GM21529 (cell line): ENCODE measurements at regions not wholly inside any gene's neighbourhood (a gene's known extent, or its start where the extent isn't known, plus 50 kb on each side); places are given as distances from the start of the nearest gene placed in this dataset.
"Not testable (repeated sequence)": the region's sequence is repeated elsewhere in the genome, so short reads cannot be mapped to it uniquely, and the experiment has no call there.

ENCODE experiments used
- ATAC-seq: cut with Tn5 transposase; IDR thresholded peaks from one replicate; pipeline ENCODE4 v1.9.1; 2021; ENCODE audit not compliant: unreplicated experiment

DNA sequence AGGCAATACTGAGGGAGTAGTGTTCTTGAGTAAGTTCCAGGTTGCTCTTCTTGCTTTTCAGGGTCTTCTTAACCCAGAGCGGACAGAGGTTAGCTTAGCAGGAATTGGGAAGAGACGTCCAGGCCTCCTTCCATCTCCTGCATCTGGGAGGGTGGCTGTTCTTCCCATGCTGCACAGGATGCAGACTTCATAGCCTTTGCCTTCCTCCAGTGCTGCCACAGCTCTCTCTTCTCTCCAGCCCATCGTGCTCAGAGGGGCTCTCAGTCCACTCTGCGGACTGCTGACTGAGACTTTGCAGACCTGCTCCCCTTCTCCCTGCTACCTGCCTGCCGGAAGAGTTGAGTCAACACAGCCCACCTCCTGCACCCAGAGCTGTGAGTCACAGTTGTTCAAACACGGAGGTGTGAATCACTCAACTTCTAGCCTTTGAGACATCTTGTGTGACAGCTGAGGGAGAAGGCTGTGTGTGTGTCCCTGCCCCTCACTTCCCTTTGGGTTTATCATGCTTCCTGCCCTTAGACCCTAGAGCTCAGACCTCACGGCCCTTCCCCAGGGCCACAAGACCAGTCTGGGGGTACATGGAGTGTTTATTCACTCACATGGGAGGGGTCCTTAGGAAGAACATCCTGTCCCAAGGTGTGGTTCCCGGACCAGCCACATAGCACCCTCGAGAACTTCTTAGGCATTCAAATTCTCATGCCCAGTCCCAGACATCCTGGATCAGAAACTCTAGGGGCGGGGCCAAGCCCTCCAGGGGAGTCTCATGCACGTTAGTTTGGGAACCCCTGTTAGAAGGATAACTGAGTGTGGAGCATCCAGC lies 158.3 kb upstream of the CACNA1E start:
- no peak for ATAC-seq

DNA sequence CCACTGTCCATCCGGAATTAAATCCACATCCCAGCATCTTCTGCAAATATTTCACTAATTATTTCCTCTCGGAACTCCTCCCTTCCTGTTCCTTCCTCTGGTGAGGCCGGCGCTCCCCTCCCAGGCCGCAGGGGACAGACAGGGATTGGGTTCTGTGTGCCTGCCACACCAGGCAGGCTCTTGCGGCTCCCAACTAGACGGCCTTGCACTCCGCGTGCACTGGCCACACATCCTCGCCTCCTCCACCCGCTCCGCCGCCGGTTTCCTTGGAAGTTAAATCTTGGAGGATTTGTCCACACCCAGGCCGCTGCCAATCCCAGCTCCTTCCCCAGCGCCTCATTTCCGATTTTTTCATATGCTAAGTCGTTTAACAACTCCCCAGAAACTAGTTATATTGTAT lies 157.6 kb upstream of the CACNA1E start:
- not testable (repeated sequence) for ATAC-seq

DNA sequence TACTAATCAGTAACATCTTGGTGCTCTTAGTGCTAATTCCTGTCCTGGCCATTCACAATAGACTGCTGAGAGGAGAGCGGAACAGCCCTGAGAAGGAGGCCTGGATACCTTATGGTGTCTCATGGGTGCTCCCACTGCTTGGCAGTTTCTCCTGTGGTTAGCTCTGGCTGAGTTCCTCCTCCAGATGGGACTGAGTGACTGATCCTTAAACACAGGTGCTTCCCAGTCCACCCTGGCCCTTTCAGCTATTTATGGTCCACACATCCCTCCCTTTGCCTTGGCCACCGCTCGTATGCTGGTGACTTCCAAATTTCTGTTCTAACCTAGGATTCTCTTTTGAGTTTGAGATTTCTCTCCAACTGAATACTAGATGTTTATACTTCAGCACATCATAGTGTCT lies 157.0 kb upstream of the CACNA1E start:
- no peak for ATAC-seq

DNA sequence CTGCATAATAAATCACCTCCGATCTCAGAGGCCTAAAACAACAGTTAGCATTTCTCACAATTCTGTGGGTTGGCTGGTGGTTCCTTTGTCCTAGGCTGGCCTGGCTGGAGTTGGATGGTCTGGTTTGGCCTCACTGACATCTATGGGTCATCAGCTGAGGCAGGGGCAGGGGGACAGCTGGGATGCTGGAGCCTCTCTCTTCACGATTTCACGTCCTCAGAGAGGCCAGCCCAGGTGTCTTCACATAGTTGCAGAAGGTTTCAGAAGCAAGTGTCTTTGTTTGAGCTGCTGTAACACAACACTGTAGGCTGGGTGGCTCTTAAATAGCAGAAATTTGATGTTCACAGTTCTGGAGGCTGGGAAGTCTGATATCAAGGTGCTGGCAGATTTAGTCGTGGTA lies 155.5 kb upstream of the CACNA1E start:
- ATAC-seq: no peak

DNA sequence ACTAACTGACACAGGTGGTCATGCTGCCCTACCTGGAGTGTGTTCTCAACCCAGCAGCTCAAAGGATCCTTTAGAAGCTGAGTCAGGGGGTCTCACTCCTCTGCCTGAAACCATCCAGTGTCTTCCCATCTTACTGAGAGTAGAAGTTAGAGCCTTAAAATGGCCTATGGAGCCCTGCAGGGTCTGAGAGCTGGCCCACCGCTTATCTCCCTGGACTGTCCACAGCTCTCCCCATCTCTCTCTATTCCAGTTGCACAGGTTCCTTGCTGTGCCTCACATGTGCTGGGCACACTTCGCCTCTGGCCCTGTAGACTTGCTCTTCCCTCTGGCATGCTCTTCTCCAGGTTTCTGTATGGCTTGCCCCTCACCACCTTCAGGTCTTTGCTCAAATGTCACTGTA lies 148.6 kb upstream of the CACNA1E start:
- ATAC-seq: no peak

DNA sequence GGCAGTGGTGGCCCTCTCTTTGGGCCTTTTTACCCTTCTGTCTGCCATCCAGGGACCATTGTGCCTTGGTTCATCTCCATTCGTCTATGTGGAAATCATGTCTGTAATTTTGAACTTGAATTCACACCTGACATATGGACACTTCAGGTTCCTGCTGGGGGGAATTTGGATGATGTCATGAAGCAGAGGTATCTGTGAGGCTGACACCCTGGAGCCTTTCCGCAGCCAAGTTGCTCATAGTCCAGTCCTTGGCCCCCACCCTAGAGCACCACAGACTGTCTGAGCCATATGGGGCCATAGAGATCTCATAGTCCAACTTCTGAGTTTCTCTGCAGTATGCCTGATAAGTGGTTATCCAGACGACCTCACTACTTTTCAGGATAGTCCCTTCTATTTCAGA lies 147.7 kb upstream of the CACNA1E start:
- ATAC-seq: no peak

DNA sequence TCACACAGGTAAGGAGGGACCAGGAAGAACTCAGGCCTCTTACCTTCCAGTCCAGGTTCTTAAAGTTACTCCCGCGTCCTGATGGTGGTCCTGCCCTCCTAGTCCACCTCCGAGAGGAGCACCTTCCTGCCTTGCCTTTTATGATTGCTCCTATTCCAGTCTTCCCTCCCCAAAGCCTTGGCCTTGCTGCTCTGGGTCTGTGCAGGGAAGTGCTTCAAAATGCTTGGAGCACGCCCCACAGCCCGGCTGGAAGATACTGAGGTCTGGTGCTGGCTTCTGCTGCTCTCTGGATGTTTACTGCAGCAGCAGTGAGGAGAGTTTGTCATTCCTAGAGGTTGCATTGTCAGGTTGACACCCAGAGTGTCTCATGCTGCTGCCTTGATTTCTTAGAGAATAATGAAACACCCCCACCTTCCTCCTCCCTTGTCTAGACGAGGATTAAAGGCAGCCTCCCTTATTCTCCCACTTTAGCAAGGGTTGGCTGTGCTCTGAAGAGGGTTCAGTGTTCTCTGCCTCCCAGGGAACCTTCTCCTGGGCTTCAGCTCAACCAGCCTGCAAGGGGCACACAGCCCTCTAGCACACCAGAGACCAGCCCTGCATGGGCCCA lies 142.2 kb upstream of the CACNA1E start:
- ATAC-seq: no peak

DNA sequence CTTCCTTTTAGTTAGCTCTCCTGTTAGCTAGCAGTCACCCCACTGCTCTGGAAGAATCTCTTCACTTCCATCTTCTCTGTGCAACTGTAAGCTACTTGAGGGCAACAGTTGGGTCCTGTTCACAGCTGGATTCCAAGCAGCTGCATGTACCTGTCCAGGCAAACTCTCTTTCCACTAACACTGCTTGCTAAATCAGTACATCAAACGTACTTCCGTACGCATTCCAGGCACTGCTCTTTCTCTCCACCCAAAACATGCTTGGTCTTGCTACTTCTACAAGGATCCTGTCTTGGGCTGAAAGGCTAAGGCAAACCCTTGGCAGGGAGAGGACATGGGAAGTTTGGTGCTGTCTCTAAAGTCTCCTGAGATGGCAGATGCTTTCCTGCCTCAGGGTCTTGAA lies 139.2 kb upstream of the CACNA1E start:
- no peak for ATAC-seq

DNA sequence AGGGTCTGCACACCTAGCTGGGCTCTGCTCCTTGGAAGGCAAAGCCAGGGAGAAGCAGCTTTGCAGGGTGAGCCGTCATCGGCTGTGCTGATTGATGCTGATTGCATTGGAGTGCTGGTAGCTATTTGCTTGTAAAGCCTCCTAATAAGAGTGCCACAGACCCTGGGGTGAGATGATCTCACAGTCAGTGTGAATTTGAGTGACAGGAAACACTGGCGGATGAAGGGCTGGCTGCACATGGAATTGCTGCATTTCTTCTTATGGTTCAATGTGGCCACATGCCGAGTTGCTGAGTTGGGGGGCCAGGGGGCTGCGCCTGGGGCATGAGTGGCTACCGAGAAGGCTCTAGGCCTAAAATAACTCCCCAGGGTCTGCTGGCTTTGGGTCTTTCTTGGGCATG lies 138.2 kb upstream of the CACNA1E start:
- no peak for ATAC-seq

DNA sequence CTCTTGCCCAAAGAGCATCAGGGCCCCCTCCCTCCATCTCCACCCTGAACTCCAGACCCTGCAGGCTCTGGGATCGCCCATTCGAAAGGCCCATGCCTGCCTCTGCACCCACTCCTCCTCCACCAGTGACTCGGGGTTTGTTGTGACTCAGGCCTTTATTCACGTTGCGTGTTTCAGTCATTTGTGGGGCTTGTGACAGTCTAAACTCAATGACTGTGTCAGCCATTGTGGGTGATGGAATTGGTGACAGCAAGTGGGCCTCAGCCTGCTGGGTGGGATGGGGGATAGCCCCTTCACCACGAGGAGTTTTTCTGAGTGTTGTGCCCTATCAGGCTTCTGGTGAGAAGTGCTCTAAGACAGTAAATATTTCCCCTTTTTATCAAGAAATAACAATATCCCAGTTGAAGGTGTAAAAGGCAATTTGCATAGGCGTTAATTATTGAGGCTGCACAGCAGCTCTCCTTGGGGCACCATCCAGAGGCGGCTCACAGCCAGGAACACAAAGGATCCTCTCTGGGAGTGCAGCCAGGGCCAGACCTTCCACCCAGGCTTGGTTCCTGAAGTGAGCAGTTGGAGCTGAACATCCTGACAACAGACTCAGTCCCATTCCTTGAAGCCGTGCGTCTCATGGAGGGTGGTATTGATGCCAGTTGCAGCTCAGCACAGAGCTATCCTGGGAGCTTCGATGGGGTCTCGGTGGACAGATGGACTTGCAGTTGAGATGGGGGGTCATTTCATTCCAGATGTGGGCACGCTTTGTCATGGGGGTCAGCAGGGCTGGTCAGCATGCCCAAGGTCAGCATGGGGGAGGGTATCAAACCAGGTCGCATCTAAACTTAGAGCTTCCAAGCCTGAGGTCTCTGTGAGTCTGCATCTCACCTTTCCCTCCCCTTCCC lies 135.6 kb upstream of the CACNA1E start:
- ATAC-seq: no peak

DNA sequence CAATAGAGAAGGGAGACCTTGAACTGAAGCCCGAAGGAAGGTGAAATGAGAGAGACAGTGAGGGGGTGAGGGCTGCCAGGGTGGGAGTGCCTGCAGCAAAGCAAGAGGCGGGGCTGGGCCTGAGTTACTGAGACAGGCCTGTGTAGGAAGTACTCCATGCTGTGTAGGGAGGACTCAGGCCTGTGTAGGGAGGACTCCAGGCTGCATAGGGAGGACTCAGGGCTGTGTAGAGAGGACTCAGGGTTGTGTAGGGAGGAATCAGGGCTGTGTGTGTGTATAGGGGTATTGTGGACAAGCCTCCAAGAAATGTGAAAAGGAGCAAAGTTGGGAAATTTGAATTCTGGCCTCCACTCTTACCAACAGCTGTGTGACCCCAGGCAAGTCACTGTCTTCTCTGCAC lies 133.8 kb upstream of the CACNA1E start:
- ATAC-seq: no peak

DNA sequence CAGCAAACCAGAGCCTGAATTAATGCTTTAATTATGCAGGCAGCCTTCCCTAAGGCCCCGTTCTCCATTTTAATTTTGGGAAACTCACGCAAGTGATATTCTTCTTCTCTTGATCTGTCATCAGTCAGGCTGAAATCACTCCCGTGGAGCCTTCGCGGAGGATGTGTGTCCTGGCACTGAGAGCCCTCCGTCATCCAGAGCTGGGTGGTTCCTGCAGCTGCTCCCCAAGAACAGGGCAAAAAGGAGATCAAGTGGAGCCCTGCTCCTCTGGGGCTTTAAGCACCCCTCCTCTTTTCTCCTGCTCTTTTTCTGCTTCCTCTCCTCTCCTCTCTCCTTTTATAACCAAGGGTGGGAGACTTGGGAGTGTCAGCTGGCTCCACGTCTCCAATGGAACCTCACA lies 133.2 kb upstream of the CACNA1E start:
- ATAC-seq: no peak

DNA sequence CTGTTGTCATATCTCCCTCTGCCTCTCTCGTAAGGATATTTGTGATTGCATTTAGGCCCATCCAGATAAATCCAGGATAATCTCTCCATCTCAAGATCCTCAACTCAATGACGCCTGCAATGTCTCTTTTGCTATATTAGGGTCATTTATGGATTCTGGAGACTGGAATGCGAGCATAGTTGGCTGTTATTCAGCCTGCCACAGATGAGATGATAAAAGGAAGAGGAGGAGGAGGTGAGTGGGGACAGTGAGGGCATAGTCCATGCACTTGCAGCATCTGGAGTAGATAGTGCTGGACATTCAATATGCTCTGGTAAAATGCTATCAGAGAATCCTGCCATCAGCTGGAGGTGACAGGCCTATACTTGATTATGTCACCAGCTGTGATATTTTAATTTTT lies 131.6 kb upstream of the CACNA1E start:
- no peak for ATAC-seq

DNA sequence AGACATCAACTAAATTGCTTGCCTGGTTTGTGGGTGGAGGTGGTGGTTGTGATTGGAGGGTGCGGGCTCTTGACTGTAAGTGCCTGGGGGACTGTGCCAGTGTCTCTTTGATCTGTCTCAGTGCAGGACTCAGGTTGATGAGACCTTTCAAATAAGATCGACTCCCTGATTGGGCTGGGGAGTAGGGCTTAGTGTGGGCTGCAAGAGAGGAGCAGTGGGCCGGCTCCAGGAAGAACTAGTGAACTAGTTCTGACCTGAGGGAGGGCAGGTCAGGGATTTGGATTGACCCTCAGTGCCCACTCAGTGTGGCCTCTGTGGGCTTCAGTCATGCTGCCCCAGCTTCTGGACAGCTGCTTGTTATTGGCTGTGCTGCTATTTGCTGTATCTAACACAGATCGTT lies 130.6 kb upstream of the CACNA1E start:
- no peak for ATAC-seq

DNA sequence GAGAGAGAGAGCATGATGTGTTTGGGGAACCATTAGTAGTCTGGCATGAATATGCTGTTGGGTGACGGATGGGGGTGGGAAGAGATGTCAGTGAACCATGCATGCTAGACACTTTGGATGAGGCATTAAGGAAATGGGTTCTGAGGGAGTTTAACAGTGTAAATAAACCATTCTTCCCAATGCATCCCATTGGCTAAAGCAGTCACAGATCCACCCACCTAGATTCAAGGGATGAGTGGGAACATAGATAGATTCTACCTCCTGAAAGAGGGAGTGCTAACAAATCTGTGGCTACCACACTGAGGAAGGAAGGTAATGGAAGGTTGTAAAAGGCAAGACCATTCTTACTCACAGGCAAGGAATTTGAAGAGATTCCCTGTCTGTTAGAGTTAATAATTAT lies 129.8 kb upstream of the CACNA1E start:
- ATAC-seq: no peak

DNA sequence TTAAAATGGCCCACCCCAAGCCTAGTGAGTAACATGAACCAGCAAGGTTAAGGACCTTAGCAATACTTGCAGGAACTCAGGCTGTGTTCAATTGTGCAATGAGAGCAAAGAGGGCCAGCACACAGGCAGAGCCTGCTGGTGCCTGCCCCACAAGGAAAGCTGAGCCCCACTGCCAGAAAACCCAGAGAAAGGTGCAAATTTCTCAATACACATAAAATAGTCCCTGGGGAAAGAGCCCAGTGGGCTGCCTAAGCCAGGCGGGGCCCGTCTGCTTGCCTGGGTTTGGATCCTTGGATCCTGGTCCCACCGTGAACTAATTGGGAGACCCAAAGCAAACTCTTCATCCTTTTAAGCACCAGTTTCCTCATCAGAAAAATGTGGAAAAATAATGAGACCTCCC lies 128.5 kb upstream of the CACNA1E start:
- ATAC-seq: no peak

DNA sequence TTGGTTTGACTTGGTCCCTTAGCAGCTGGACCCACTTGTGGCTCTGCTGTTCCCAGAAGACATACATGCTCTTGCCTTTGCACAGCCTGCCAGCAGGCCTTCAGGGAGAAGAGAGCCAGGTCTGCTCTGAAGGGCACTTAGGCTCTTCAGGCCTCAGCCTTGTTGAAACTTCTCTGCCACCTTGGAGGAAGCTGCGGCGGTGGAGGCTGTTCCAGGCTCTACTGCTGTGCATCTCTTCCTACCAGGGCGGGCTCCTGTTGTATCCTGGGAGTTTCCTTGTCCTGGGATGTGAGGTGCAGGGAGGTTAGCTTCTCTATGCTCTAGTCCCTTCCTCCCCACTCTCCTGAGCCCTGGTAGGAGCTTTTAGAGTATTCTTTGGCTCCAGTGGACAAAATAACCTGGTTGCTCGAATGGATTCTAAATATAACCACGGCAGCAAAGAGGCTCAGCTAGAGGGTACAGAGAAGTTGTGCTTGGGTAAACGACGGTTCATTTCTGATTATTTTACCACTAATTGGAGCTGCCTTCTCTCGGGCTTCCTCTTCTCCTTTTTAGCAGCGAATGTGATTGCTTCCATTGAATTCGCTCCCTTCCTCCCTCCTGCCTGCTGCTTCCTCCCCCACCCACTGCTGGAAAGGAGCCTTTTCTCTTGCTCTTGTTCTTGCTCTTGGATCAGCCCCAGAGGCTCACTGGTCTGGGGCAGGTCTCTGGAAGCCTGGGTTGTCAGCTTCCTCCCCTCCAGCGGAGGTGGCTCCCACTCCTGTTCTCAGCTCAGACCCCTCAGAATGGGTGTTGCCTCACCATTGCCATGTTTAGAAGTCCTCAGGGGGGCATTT lies 126.6 kb upstream of the CACNA1E start:
- ATAC-seq: no peak

DNA sequence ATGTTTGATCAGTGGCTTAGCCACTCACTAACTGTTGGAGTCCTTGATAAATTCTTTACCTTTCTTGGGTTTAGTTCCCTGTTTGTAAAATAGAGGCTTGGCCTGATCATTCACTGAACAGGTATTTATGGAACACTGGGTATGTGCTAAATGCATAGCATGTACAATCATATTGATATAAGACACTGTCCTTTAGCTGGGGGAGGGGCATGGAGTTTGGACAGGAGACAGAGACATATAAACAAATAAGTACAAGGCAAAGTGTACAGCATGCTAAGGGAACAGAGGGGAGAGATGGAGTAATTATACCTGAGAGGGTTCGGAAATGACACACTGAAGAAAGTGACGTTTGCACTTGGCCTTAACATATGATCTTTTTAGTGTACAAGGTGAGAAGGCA lies 124.3 kb upstream of the CACNA1E start:
- ATAC-seq: no peak

DNA sequence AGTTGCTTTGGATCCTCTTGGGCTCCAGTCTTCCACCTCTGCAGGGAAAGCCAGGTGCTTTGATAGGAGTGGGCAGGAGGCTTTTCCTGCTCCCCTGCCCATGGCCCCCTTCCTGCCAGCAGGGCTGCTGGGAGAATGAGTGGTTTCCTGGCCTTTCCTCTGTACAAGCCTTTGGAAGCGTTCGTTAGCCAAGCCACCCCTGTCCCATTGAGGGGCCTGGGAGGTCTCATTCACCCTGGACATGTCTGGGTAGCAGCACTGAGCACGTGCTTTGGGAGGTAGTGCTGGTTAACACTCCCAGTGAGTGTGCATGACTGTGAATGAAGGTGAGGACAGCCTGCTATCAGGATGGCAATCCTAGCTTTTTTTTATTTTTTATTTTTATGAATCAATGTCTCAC lies 118.5 kb upstream of the CACNA1E start:
- ATAC-seq: no peak

DNA sequence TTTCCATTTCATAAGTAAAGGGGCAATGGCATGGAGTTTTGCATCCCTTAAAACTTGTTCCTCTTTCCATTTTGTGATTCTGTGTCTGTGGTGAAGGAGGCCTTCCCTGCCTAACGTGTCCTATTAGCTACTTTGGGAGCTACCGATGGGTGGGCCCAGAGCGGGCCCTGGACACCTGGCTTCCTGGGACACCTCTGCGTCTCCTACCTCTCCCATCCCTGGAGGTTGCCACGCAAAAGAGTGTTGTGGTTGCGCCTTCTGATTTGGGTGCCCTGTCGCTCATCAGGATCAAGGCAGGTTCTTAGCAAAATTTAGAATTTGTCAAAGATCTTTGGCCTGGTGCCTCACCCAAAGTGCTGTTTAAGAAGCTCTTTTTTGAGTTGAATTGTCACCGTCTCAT lies 116.4 kb upstream of the CACNA1E start:
- no peak for ATAC-seq

DNA sequence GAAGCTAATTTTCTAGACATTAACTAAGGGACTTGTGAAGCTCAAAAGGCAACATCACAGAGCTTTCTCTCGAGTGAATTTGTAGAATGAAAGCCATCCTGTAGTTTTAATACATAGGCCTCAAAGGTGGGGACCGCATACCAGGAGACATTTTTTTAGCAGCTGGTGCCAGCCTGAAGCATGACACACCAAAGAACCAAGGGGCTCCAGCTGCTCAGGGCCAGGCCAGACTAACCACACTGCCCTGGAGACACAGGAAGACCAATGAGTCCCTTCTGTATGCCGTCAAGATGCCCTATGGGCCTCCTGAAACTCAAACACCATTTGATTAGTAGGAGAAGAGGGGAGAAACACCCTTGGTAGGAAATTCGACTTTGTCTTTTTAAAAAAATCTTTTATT lies 113.9 kb upstream of the CACNA1E start:
- no peak for ATAC-seq
